Activated T-helper 1 cell treated with Interleukin-2 at 50 U/mL for 16 hours (primary cell): ENCODE measurements at regions not wholly inside any gene's neighbourhood (a gene's known extent, or its start where the extent isn't known, plus 50 kb on each side); places are given as distances from the start of the nearest gene placed in this dataset.
"Not testable (repeated sequence)": the region's sequence is repeated elsewhere in the genome, so short reads cannot be mapped to it uniquely, and the experiment has no call there.

Experiments
- DNase-seq: peaks from one replicate; pipeline ENCODE4 v3.0.0-alpha.2; 2020; ENCODE audit warnings: low read depth

DNA sequence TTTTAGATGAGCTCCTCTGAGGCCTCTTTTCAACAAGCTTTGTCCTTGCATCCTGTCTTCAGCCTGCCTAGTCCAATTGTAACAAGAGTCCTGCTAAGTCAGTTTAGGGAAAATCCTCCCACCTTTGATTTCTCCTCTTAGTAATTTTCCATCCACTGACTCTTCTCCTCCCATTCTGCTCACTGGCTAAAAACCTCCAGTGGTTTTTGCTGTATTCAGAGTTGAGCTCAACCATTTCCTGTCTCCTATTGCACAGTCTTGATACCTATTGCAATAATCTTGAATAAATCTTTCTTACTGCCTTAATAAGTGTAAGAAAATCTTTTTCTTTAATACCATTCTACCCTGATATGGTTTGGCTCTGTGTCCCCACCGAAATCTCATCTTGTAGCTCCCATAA lies 117.8 kb upstream of the ENPP6 start:
- DNase-seq, result no peak

DNA sequence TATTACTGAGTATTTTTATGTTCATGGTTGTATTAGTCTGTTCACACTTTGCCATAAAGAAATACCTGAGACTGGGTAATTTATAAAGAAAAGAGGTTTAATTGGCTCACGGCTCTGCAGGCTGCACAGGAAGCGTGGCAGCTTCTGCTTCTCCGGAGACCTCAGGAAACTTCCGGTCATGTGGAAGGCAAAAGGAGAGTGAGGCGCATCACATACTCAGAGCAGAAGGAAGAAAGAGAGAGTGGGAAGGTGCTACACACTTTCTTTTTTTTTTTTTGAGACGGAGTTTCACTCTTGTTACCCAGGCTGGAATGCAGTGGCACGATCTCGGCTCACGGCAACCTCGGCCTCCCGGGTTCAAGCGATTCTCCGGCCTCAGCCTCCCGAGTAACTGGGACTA lies 115.8 kb upstream of the ENPP6 start:
- DNase-seq, result not testable (repeated sequence)

DNA sequence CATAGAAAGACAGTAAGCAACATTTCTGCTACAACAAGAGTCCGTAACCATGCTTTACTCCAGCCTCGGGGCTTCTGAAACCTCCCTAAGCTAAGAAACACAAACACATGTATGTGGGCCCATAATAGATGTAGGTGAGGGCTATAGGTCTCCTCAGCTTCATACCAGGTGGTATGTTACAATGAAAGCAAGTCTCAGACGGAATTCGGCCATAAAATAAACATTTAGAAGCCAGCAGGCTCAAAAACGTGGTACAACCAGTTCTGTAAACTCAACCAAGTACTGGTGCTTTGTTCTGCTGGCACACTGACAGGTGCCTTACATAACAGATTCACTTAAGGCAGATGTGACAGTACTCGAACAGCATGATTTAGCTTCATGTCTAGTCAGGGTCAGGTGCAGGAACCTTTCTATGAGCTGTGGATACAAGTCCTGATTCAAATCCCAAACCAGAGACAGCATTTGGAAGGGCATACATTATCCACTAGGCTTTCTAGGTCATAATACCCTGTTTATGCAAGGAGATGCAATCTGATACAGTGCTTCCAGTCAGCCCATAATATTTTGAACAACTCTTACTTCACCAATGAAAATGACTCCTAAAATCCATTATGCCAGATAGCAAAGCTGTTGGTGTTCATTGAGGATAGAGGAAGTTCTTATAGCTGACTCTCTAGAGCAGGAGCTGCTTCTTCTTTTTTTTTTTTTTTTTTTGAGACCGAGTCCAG lies 113.8 kb upstream of the ENPP6 start:
- DNase-seq, result no peak

DNA sequence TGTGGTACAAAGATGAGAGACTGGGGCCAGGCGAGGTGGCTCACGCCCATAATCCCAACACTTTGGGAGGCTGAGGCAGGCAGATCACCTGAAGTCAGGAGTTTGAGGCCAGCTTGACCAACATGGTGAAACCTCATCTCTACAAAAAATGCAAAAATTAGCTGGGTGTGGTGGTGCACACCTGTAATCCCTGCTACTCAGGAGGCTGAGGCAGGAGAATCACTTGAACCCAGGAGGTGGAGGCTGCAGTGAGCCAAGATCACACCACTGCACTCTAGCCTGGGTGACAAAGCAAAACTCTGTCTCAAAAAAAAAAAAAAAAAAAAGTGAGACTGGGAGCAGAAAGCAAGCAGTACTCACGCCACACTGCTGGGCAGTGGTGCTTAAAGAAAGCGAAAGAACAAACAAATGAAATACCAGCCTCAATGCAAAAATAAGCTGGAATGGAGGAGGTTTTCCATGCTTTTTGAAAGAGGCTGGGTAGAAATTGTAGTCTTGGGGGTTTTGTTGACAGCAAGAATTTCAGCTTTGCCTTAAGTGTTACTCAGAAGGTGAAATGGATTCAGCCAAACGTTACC lies 112.9 kb upstream of the ENPP6 start:
- not testable (repeated sequence) for DNase-seq

DNA sequence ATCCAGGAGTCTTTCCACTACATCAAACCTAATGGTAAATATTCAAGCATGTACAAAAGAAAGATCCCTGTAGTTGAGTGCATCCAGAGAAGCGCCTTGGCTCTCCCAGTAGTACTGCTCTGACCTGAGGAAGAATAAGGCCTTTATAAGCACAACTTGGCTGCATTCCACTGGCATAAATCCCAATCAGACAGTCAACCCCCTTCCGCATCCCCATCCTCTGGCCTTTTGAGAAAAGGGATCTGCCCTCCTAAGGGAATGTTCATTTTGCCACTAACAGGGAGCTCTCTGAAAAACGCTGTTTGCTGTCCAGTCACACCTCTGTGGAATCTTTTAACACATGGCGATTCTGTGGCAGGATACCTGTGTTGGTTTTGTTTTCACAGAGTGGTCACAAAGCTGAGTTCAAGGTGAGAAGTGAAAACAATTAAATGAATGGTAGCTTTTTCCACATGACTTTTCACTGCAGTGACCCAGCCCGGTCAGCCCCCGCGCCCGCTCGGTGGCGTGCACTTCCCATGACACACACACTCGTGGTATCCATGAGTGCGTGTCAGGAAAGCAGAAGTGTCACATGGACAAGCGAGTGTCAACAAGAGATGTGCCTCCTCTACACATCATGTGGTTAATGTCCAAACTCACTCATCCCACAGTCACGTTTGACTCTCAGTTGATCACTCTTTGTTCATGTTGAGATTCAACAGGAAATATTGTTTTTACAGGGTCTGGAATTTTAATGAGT lies 112.2 kb upstream of the ENPP6 start:
- no peak for DNase-seq

DNA sequence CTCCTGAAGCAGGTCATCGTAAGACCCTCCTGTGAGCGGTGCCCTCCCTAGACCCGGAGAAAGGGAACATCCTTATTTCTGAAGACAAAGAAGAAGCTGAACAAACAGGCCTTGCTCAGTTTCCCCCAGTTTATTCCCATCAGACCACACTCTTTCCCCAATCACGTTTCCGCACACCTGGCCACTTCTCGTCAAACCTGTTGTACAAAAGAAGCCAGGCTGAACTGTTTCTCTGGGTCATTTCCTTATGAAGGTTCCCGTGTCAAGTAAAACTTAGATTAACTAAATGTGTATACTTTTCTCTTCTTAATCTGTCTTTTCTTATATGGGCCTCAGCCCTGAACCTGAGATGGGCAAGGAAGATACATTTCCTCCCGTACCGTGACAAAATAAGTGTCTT lies 111.6 kb upstream of the ENPP6 start:
- DNase-seq, result no peak

DNA sequence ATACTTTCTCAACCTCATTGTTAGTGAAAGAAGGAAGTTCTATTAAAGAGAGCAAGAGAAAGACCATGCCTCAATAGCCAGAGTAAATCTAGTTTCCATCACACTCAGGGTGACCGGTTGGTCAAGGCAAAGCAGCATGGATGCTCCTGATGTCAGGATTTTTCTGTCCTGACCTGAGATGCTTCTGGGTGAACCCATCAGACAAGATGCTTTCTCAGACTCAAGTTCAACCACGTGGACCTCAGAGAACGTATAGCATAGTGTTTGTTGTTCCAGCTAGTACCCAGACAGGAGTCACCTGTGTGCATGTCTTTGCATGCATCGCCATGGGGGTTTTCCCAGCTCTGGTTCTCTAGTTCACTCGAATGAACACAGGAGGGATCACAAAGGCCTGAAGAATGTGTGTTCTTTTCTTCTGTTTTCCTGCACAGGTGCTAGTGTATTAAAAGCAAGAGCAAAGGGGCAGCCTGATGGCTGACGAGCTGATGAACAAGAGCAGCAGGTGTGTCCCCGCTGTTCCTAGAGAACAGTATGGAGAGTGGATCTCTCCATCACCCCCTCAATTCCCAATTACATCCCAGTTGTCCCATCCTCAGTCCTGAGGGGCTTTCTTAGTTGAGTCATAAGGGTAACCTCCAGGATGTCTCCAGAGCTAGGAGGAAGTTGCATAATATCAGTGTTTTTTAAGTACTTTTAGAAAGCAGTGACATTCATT lies 110.5 kb upstream of the ENPP6 start:
- DNase-seq, result no peak

DNA sequence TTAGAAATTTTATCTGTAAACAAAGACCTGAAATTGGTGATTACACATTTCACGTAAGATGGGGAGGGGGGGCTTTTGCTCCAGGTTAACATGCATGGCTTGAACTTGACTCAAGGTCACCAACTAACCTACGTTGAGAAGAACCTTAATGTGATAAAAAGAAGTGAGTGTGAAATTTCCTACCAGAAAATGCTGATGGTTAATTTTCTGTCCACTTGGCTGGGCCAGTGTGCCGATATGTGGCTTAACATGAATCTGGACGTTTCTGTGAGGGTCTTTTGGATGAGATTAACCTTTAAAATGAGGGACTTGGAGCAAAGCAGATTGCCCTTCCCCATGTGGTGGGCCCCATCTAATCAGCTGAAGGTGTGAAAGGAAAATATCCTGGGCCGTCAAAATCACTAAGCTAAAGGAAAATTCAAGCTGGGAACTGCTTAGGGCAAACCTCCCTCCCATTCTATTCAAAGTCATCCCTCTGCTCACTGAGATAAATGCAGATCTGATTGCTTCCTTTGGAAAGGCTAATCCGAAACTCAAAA lies 107.3 kb upstream of the ENPP6 start:
- no peak for DNase-seq

DNA sequence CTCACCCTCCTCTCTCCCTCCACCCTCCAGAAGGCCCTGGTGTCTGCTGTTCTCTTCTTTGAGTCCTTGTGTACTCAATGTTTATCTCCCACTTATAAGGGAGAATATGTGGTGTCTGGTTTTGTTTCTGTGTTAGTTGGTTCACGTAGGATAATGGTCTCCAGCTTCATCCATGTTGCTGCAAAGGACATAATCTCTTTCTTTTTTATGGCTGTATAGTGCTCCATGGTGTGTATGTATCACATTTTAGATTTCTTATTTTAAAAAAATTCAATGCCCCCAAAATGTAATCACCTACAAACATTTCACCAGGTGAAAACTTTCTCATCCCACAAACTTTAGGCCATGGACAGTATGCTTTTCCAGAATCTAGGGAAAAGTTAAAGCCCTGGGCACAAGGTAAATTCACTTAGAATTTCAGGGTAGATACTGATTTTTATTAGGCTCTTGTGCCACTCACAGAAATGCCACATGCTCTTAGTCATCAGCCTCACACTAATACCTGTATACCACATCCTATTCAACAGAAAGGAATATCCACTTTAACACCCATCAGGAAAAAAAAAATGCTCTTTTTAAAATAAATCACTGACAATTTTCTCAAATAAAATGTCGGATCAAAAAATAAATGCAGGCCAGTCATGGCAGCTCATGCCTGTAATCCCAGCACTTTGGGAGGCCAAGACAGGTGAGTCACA lies 104.8 kb upstream of the ENPP6 start:
- no peak for DNase-seq

DNA sequence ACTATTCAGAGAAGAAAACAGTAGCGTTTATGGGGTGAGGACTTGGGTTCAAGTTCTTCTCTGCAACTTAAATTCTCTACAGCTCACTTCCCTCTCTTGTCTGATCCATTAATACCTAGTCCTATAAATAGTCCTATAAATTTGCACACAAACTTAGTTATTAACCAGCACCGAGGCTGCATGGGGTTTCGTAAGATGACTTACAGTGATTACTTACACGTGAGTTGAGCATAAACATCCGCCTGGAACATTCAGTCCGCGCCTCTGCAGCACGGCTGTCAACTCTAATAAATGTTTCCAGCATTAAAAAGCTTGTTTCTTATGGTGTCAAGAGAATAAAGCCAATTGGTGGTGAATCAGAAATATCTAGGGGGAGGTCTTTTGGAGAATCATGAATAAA lies 103.0 kb upstream of the ENPP6 start:
- DNase-seq, result no peak

DNA sequence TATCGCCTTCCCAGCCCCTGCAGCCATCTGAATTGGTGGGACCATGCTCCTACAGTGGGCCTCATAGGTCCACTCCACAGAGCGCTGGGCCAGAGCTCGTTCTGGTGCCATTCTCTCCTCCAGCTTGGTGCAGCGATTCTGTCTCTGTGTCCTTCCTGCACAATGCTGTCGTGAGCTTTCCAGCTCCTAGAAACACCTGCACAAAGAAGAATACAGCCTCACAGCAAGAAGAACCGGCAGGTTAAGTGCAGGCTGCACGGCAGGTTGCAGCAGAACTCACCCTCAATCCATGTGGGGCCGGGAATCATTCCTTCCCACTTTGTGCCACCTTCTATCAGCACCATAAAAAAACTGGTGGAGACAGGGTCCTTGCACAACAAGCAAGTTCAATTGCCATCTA lies 101.2 kb upstream of the ENPP6 start:
- DNase-seq, result no peak

DNA sequence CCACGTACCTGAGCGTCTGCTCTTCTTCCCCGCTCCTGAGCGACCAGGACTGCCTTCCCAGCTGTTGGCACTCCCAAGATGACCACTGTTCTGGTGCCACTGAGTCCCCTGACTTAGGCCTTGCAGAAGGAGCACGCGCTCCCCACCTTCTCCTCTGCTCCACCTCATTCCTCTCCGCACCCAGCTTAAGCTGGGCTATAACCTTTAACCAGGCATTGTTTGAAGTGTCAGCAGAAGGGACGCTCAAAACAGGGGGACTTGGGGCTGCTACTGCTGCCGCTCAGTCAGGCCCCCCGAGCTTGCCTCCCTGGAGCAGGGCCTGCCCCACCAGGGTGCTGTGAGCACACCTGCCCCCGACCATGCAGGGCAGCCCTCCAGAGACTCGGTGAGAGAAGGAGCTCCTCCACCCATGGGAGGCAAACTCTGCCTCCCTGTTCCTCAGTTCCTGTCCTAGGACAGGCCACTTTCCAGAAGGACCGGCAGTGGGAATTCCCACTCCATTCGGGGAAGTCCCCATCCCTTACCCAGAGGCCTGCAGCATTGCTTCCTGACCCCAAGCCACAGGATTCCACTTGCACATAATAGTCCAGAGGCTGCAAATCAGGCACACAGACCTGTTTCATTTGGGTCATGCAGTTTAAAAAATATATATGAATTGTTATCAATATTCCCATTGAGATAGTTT lies 99.7 kb upstream of the ENPP6 start:
- no peak for DNase-seq

DNA sequence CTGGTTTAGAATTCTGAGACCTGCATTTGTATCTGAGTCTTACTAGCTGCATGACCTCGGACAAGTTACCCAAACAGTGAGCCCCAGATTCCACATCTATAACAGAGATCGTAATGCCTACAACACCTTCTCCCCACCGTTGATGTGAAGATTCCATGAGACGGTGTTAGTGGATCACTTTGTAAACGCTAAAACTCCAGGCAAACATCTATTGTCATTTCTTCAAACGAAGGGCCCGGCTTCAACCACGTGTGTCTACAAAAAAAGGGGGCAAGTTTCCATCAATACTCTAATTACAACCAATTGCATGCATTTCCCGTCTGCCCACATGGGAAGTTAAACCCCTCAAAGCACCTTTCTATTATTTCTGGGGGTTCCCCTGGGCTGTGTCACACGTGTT lies 99.1 kb upstream of the ENPP6 start:
- DNase-seq, result no peak

DNA sequence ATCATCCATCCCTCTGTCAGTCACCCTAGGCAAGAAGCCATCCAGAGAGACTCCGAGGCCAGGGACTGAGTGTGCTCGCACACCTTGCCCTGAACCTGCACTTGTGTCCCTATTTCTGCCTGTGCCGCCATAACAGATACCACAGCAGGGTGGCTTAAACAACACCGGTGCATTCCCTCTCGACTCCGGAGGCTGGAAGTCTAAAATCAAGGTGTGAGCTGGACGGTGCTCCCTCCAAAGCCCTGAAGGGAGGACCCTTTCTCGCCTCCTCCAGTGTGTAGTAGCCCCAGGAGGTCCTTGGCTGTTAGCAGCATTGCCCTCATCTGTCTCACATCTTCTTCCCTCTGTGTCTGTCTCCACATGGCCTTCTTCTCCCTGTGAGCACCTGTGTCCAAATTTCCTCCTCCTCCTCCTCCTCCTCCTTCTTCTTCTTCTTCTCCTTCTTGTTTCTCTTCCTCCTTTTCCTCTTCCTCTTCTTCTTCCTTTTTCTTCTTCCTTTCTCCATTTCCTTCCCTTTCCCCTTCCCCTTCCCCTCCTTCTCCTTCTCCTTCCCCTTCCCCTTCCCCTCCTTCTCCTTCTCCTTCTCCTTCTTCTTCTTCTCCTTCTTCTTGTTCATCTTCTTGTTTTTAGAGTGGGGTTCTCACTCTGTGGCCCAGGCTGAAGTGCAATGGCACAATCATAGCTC lies 98.1 kb upstream of the ENPP6 start:
- no peak for DNase-seq

DNA sequence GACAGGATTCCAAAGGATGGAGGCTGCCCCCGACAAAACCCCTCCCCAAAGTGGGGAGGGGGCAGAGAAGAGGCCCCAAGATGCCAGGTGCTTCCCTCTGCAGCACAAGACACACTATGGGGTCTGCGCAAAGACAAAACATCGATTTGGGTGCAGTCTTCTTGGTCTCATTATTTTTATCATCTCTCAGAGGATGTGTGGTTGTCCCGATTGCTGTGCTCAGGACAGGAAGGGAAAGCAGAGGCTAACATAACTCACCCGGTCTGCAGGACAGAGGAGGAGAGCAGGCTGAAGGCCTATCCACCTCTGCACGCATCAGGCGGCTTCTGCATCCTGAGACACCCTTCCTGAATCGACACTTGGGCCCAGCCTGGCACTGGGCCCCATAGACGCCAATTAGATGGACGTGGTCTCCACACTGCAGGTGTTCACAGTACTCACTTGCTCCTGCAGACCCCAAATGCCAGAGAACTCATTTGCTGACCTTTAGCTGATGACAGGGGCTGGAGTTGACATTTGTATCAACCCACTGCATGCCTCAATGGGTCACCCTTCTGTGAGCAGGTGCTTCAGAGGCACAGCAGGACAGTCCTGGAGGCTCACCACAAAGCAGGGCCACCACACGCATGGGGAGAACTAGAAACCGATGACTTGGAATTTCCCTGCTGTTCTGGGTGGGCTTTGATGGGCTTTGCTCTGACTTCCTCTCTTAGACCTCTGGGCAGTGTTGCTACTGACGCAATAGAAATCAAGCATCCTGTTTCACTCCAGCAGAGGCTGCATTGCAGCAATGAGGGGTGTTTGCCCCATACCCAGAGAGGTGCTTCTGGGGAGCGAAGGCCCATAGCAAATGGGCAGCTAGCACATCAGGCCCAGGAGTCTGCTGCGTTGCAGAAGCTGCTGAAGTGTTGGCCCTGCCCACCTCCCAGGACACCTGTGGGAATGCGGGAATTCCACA lies 96.3 kb upstream of the ENPP6 start:
- no peak for DNase-seq

DNA sequence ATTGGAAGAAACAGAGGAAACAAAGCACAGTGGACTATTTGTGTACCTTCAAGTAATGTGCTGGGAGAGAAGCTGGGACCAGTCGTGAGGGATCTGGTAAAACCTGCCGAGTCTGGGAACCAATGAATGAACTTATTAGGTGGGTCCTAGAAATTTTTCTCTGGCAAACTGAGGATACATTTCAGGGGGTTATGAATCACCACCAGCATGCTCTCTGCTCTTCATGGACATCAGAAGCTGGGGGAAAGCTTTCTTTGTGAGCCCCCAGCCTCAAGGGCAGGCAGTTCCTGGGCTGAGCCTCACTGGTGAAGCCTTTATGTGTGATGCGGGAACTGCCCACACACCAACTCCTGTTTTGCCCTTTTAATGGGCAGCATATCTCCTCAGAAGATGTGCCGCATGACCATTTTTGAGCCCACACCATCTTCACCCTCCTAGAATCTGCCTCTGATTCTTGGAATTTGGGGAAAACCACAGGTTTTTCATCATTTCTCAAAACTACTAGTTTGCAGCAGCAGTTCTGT lies 95.4 kb upstream of the ENPP6 start:
- no peak for DNase-seq

DNA sequence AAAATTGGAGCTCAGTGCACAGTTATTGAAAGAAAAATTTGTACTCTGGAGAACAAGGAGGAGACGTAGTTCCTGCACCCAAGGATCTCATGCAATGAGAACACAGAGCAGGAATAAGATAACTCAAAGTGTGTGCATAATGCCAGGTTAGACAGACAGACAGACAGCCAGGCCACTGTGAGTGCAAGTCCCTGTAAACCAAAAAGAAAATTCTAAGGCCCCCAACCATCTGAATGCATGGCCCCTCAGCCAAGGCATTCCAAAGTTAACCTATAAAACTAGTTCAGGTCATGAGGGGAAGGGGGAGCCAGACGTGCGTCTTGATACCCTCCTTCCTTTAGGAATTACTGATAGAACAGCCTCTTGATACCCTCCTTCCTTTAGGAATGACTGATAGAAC lies 94.5 kb upstream of the ENPP6 start:
- no peak for DNase-seq

DNA sequence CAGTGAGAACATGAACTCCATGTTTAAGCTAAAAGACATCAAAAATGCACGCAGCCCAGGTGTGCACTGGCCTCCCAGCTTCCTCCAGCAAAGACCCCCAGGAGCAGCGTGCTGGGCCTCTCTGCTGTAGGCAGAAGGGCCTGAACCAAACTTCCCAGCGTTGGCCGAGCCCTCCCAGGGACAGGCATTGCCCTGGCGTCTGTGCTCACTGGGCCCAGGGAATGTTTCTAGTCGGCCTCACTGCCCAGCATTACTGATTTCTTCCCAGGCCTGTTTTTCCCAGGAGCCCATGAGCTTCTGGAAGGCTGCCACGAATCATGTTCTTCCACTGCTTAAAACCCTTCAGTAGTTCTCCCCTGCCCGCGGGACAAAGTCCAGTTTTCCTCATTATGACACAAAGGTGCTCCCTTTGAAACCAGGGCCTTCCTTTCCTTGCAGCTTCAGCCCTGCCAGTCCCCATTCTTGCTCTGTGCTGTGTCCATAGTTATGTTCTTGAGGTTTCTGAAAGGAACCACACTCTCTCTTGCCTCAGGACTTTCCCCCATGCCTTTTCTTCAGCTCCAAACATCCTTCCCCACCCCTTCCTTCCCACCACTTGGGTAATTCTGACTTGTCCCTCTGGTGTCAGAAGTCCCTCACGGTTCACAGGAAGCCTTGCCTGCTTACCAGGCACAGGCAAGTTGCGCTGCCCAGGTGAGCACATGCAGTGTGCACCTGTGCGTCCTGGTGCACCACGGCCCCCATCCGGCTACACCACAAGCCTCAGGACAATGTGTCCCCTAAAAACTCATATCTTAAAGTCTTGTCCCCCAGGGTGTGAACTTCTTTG lies 93.4 kb upstream of the ENPP6 start:
- DNase-seq, result no peak
